ENCODE measurements at regions not wholly inside any gene's neighbourhood (a gene's known extent, or its start where the extent isn't known, plus 50 kb on each side); places are given as distances from the start of the nearest gene placed in this dataset.
"Not testable (repeated sequence)": the region's sequence is repeated elsewhere in the genome, so short reads cannot be mapped to it uniquely, and the experiment has no call there.

DNA sequence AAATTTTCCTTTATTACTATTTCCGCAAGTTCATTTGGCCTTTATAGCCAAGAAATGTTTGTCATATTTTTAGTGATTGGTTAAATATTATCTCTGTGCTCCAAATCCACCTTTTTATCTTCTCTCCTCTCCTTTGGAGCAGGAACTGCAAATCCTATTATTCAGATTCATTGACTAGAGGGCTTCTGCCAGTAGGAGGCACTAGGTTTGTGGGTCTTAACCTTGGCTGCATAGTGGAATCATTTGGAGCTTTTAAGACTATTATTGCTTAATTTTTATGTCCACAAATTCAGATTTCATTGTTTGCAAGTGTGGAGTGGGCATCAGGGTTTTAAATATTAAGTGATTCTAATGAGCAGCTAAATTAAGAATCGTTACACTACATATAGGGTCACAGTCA is 75.3 kb upstream of the SYT10 start:
- no peak for DNase-seq (ENCODE audit: low spot score)

DNA sequence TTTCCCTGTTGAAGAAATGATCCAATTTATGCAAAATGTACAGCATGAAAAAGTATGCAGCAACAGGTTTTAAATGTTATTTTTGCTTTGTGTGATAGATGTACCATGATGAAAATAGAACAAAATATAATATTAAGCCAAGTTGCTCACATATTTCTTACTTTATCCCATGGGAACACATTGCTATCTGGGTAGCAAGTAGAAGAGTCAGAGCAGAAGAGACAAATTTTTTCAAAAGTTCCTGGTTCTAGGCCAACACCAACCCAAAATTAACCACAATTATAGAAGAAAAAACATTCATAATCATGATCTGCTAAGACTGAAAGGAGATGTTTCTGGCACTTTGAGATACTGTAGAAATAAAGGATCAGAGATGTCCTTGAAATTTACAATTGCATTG is 79.9 kb upstream of the SYT10 start:
- no peak for DNase-seq (ENCODE audit: low spot score)

- not testable (repeated sequence) for DNase-seq (ENCODE audit: low spot score)
These were observed 81.1 kb upstream of the SYT10 start for GRCh38 chr12:33520505-33521302.

DNA sequence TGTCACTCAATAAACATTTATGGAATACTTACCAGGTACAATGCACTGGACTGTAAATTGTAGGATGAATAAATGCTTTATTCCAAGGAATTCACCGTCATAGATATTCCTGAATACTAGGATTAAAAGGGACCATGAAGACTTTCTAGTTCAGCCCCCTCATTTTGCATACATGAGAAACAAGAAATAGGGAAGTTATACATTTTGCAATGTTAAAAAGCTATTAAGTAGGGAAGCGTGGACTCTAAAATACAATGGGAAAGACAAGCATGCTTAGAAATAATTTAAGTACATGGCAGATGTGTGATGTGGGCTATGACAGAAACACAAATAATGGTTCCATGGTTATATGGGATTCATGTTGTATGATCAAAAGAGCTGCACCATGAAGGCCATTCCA is 89.4 kb upstream of the SYT10 start:
- no peak for DNase-seq (ENCODE audit: low spot score)

DNA sequence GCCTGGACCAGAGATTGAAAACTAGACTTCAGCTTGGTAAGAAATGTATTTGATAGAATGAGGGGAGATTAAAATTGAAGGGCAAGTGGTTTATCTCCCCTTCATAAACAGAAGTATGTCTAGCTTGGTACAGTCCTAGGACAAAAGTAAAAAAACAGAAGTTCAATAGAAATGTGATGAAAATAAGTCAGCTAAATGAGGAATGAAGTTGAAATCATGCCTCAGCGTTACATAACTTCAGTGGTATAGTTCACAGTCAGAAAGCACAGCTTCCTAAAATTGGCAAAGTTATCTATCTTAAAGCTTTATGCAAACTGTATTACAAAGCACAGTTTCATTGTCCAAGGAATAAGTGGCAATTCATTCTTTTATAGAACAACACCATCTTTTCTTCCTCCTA is 90.2 kb upstream of the SYT10 start:
- no peak for DNase-seq (ENCODE audit: low spot score)

DNA sequence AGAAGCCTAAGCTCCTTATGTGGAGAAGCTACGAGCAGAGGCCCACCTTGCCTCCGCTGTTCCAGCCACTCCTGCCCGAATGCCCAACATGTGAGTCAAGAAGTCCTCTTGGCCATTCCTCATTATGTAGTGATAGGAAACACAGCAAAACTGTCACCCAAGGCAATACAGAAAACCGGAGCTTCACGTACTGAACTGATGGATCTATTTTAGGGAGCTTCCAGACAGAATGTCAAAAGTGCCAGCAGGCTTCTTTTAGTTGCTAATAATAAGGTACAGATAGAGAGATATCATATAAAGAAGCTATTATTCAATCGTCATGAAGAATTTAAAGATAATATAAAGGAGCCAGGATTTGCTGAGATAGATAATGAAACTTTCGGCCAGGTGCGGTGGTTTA is 91.6 kb upstream of the SYT10 start:
- no peak for DNase-seq (ENCODE audit: low spot score)

- no peak for DNase-seq (ENCODE audit: low spot score)
These were observed 93.9 kb upstream of the SYT10 start for GRCh38 chr12:33533527-33533926.

- DNase-seq (ENCODE audit: low spot score), result no peak
These were observed 96.8 kb upstream of the SYT10 start for GRCh38 chr12:33536431-33536830.

GRCh38 chr12:33546004-33546403 is 106.4 kb upstream of the SYT10 start:
- no peak for DNase-seq (ENCODE audit: low spot score)

DNA sequence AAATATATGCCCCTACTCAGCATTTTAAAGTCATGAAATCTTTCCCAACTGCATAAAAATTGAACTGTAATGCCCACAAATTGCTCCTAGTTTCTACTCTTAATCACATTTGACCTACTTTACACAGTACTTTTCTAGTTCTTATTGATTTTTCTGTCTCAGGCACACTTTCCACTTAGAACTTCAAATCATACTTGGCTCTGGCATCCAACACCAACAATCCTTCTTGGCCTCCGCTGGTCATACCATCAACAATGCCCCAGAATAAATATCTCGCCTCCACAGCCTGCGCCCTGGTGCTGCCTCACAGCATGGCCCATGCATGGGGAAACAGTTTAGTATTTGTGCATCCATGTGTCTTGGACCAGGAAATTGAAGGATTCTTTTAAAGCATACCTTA is 107.5 kb upstream of the SYT10 start:
- DNase-seq (ENCODE audit: low spot score), result no peak

DNA sequence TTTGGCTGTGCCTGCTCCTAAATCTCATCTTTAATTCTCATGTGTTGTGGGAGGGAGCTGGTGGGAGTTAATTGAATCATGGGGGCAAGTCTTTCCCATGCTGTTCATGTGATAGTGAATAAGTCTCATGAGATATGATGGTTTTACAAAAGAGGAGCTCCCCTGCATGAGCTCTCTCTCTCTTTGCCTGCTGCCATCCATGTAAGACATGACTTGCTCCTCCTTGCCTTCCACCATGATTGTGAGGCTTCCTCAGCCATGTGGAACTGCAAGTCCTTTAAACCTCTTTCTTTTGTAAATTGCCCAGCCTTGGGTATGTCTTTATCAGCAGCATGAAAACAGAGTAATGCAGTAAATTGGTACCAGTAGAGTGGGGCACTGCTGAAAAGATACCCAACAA is 110.6 kb upstream of the SYT10 start:
- not testable (repeated sequence) for DNase-seq (ENCODE audit: low spot score)

DNA sequence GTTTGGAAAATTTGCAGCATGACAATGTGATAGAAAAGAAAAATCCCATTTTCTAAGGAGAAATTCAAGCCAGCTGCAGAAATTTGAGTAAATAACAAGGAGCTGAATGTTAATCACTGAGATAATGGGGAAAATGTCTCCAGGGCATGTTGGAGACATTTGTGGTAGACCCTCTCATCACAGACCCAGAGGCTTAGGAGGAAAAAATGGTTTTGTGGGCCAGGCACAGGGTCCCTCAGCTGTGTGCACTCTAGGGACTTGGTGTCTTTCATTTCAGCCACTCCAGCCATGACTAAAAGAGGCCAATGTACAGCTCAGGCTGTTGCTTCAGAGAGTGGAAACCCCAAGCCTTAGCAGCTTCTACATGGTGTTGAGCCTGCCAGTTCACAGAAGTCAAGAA is 111.4 kb upstream of the SYT10 start:
- no peak for DNase-seq (ENCODE audit: low spot score)

GRCh38 chr12:33555128-33555527 is 115.5 kb upstream of the SYT10 start:
- no peak for DNase-seq (ENCODE audit: low spot score)

- no peak for DNase-seq (ENCODE audit: low spot score)
These were observed 121.1 kb upstream of the SYT10 start for GRCh38 chr12:33560653-33561208.

GRCh38 chr12:33562401-33562800 is 122.8 kb upstream of the SYT10 start:
- DNase-seq (ENCODE audit: low spot score), result no peak

GRCh38 chr12:33566403-33566802 is 126.8 kb upstream of the SYT10 start:
- no peak for DNase-seq (ENCODE audit: low spot score)

GRCh38 chr12:33575346-33575745 is 135.7 kb upstream of the SYT10 start:
- no peak for DNase-seq (ENCODE audit: low spot score)

DNA sequence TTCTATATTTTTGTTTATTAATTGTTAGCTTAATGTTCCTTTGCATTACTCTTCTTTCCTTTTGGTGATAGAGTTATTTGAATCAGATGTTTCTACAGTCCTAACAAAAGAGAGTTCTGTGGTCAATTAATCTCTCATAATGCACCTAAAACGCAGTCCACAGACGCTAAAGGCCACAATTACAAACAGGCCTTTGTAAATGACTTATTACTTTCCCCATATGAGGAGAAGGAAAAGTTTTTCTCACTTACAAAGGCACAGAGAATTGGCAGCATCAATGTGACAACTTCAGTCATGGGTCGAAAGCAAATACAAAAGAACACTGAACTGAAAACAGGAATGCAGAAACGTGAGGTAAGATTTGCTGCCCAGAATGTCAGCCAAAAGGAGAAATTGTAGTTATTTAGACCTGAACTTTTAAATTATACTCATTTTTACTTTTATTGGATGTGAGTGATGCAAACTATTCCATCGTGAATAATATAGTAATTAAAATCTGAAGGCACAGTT is 142.0 kb upstream of the SYT10 start:
- no peak for DNase-seq (ENCODE audit: low spot score)

GRCh38 chr12:33586576-33586975 is 147.0 kb upstream of the SYT10 start:
- DNase-seq (ENCODE audit: low spot score), result no peak

DNA sequence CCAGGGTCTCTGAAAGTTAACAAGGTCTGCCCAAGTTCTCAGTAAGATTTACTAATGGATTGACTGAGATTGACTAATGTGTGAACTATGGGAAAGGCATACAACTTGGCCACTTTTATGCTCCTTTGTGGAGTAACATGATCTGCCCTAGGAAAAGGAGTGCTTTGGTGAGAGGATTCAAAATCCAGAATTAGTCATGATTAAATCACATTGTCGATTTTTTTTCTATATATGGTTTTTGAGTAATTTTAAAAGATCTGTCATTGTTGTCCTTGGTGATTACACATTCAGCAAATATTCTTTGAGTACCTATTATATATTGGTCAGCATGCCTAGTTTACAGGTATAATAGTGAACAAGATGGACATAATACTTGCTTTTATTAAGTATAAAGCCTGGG is 147.7 kb upstream of the SYT10 start:
- DNase-seq (ENCODE audit: low spot score), result no peak

- DNase-seq (ENCODE audit: low spot score), result no peak
These were observed 148.4 kb upstream of the SYT10 start for GRCh38 chr12:33587784-33588712.

DNA sequence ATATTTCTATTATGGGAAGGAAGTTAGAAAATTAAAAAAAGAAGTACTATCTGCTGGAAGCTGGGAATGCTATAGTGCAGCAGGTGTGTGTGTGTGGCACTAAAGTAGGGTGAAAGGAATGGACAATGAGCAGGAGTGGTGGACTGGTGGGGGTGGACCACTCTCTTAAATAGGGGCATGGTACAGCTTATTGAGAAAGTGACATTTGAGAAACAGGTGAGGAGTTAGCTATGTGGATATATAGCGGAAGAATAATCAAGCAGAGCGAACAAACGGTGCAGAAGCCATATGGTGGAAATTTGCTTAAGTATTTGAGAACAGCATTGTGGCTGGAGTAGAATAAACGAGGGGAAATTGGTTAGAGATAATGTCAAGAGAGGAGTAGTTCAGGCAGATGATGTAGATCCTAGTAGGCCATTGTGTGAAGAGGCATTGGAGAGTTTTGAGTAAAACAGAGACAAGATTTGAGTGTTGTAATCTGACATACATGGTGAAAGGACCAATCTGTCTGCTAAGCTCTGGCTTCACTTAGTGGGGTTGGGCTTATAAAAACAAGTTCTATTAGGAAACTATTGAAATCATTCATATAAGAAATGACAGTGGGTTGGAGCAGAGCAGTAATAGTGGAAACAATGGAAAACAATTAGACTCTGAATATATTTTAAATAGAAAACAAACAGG is 149.2 kb upstream of the SYT10 start:
- DNase-seq (ENCODE audit: low spot score), result no peak

All from GM03348 (cell line).